IMR-90 (cell line): ENCODE measurements at regions not wholly inside any gene's neighbourhood (a gene's known extent, or its start where the extent isn't known, plus 50 kb on each side); places are given as distances from the start of the nearest gene placed in this dataset.

ENCODE experiments used
- ATAC-seq: fragments of 200-7000 bp; cut with Tn5 transposase; 2 replicates; pipeline ENCODE4 v1.9.1; 2020; ENCODE audit warnings: low read depth, mild to moderate bottlenecking, moderate library complexity
- BruUV-seq: library from RNA; stranded (reverse); fragments of 400-500 nt; replicated peaks from 2 replicates; lab custom pipeline; 2021; lab: Mats Ljungman, UMichigan
- CTCF ChIA-PET: fragments of 300-600 bp; formaldehyde crosslinking; extraction: SDS; loops from one replicate; lab custom pipeline; 2021; ENCODE audit warnings: antibody characterized with exemption; lab: Yijun Ruan, JAX
- POLR2A ChIA-PET: fragments of 300-600 bp; sonication (Branson Sonifier 250); formaldehyde crosslinking; loops from one replicate; lab custom pipeline; 2022; ENCODE audit warnings: antibody characterized with exemption; ENCODE audit not compliant: unreplicated experiment; lab: Charles Lee
- DNase-seq: peaks from one replicate; pipeline ENCODE4 v3.0.0; 2013
- H2AFZ ChIP-seq: replicated peaks from 2 replicates; pipeline ENCODE3; 2013; ENCODE audit warnings: low read length, mild to moderate bottlenecking; ENCODE audit not compliant: poor library complexity
- H2AK5ac ChIP-seq: 2 replicates; pipeline ENCODE4 v1.6.1; 2013; ENCODE audit warnings: low read depth, low read length, inconsistent platforms
- H2AK9ac ChIP-seq: replicated peaks from 2 replicates; pipeline ENCODE3; 2013; ENCODE audit warnings: mild to moderate bottlenecking, low read depth, low read length, moderate library complexity; ENCODE audit not compliant: poor library complexity
- H2BK120ac ChIP-seq: 2 replicates; pipeline ENCODE4 v1.6.1; 2013; ENCODE audit warnings: low read depth, low read length, inconsistent platforms
- H2BK15ac ChIP-seq: 3 replicates; pipeline ENCODE4 v1.6.1; 2013; ENCODE audit warnings: low read depth, low read length, inconsistent platforms
- H2BK20ac ChIP-seq: 2 replicates; pipeline ENCODE4 v1.6.1; 2013; ENCODE audit warnings: low read depth, mild to moderate bottlenecking, inconsistent platforms, low read length, moderate library complexity
- H2BK5ac ChIP-seq: 2 replicates; pipeline ENCODE4 v1.6.1; 2013; ENCODE audit warnings: mild to moderate bottlenecking, low read depth, low read length, inconsistent platforms; ENCODE audit not compliant: poor library complexity, severe bottlenecking
- H3K14ac ChIP-seq: replicated peaks from 2 replicates; pipeline ENCODE4 v1.6.1; 2013; ENCODE audit warnings: low read depth, low read length, inconsistent platforms
- H3K18ac ChIP-seq: 2 replicates; pipeline ENCODE4 v1.6.1; 2013; ENCODE audit warnings: low read depth, low read length, control low read depth
- H3K23ac ChIP-seq: 2 replicates; pipeline ENCODE4 v1.6.1; 2013; ENCODE audit warnings: low read depth, low read length, inconsistent platforms
- H3K27ac ChIP-seq: 2 replicates; pipeline ENCODE4 v1.5.1; 2013; ENCODE audit warnings: mild to moderate bottlenecking, control low read depth, low read length; ENCODE audit not compliant: insufficient read depth
- H3K27me3 ChIP-seq: 2 replicates; pipeline ENCODE4 v1.6.1; 2013; ENCODE audit warnings: low read length; ENCODE audit not compliant: control insufficient read depth, insufficient read depth
- H3K36me3 ChIP-seq: 2 replicates; pipeline ENCODE4 v1.6.1; 2013; ENCODE audit warnings: low read length, mixed read lengths; ENCODE audit not compliant: control insufficient read depth, insufficient read depth
- H3K4ac ChIP-seq: 2 replicates; pipeline ENCODE4 v1.6.1; 2013; ENCODE audit warnings: low read depth, low read length, inconsistent platforms
- H3K4me1 ChIP-seq: 2 replicates; pipeline ENCODE4 v1.6.1; 2013; ENCODE audit warnings: low read length, mixed read lengths; ENCODE audit not compliant: control insufficient read depth, insufficient read depth
- H3K4me2 ChIP-seq: 2 replicates; pipeline ENCODE4 v1.6.1; 2013; ENCODE audit warnings: low read depth, mild to moderate bottlenecking, control low read depth, low read length, moderate library complexity
- H3K4me3 ChIP-seq: 2 replicates; pipeline ENCODE4 v1.5.1; 2013; ENCODE audit warnings: low read depth, mild to moderate bottlenecking, control low read depth, low read length, moderate library complexity; ENCODE audit not compliant: insufficient read depth
- H3K56ac ChIP-seq: 2 replicates; pipeline ENCODE4 v1.6.1; 2013; ENCODE audit warnings: low read length, inconsistent platforms; ENCODE audit not compliant: insufficient read depth; ENCODE audit errors: extremely low read depth
- H3K79me1 ChIP-seq, 2 experiments: 2 replicates each; pipeline ENCODE4 v1.6.1; 2013; ENCODE audit warnings: low read length in 2 of 2, inconsistent platforms in 1 of 2, low read depth in 1 of 2
- H3K9ac ChIP-seq: 2 replicates; pipeline ENCODE4 v1.6.1; 2013; ENCODE audit warnings: low read depth, low read length, control low read depth
- H3K9me1 ChIP-seq: 2 replicates; pipeline ENCODE4 v1.6.1; 2013; ENCODE audit warnings: low read length, inconsistent platforms; ENCODE audit not compliant: insufficient read depth
- H3K9me3 ChIP-seq: 2 replicates; pipeline ENCODE4 v1.6.1; 2013; ENCODE audit warnings: low read length; ENCODE audit not compliant: control insufficient read depth, insufficient read depth
- H4K20me1 ChIP-seq: 2 replicates; pipeline ENCODE4 v1.6.1; 2013; ENCODE audit warnings: low read length, inconsistent platforms; ENCODE audit not compliant: insufficient read depth
- H4K5ac ChIP-seq: 2 replicates; pipeline ENCODE4 v1.6.1; 2013; ENCODE audit warnings: mild to moderate bottlenecking, low read depth, low read length, control low read depth
- H4K8ac ChIP-seq, 2 experiments: 2 replicates each; pipeline ENCODE4 v1.6.1; 2013; ENCODE audit warnings: low read depth in 2 of 2, low read length in 2 of 2, control low read depth in 1 of 2, inconsistent platforms in 1 of 2
- H4K91ac ChIP-seq: 2 replicates; pipeline ENCODE4 v1.6.1; 2013; ENCODE audit warnings: low read depth, low read length, inconsistent platforms; ENCODE audit not compliant: insufficient read depth
- MXI1 ChIP-seq: IDR thresholded peaks from 2 replicates; pipeline ENCODE4 v1.6.1; 2012; ENCODE audit warnings: low read depth, mild to moderate bottlenecking, low read length, moderate library complexity, borderline replicate concordance
- RFX5 ChIP-seq: IDR thresholded peaks from 2 replicates; pipeline ENCODE4 v1.8.0; 2012; ENCODE audit warnings: low read depth, mild to moderate bottlenecking, low read length, moderate library complexity
- SMC3 ChIP-seq: fragments of 150-350 bp; IDR thresholded peaks from 2 replicates; pipeline ENCODE4 v1.6.1; 2016; ENCODE audit warnings: low read depth, mild to moderate bottlenecking, antibody characterized with exemption, low read length, moderate library complexity
- USF2 ChIP-seq: fragments of 150-350 bp; IDR thresholded peaks from 2 replicates; pipeline ENCODE4 v1.6.1; 2017; ENCODE audit warnings: mild to moderate bottlenecking, antibody characterized with exemption, low read length, low read depth
- WGBS, 2 experiments: methylation state at CpG; one replicate each; pipeline versions ENCODE4 v1.1.5 to v1.1.7; 2013; ENCODE audit warnings: missing lambda C conversion rate in 2 of 2; ENCODE audit not compliant: insufficient read length in 1 of 2; ENCODE audit errors: extremely low coverage in 2 of 2; 5-methylcytosine and 5-hydroxymethylcytosine counted together
- dilution Hi-C: fragments of 300-500 bp; cut with HindIII; formaldehyde crosslinking; loops from one replicate; pipeline ENCODE4 v1.14.3; 2018; ENCODE audit warnings: low sequenced_read_pairs; ENCODE audit not compliant: unreplicated experiment
- in situ Hi-C: fragments of 300-500 bp; cut with MboI; formaldehyde crosslinking; loops from 3 replicates; pipeline ENCODE4 v1.14.3; 2019; ENCODE audit warnings: low sequenced_read_pairs, inconsistent platforms, mixed read lengths
- intact Hi-C: fragments of 100-400 bp; cut with micrococcal nuclease; formaldehyde crosslinking; loops from 2 replicates; pipeline ENCODE4 v1.10.0; 2022

- WGBS, 2 experiments: no CpG with 5 or more reads among the region's 2 CpGs
- H3K14ac ChIP-seq: no peak overlapping the region
- no peak overlapping the region for H4K5ac ChIP-seq
- ChIA-PET CTCF (no interaction called here), POLR2A (no interaction called here)
- H4K91ac ChIP-seq: no peak overlapping the region
- H2BK20ac ChIP-seq: no peak overlapping the region
- no peak overlapping the region for H3K27ac ChIP-seq
- H3K4me1 ChIP-seq: no peaks in the 10 kb centered on the region
- H2BK120ac ChIP-seq: no peak overlapping the region
- no peak overlapping the region for H2AK5ac ChIP-seq
- no peaks in the 10 kb centered on the region for H3K36me3 ChIP-seq
- H3K4me2 ChIP-seq: no peak overlapping the region
- BruUV-seq: no TSS peak
- H3K18ac ChIP-seq: no peak overlapping the region
- H2AK9ac ChIP-seq: no peak overlapping the region
- dilution Hi-C loops (no loop called here), in situ Hi-C loops (no loop called here), intact Hi-C loops (no loop called here)
- no peaks in the 10 kb centered on the region for H3K27me3 ChIP-seq
- TF ChIP-seq RFX5 (no peak), SMC3 (no peak), MXI1 (no peak), USF2 (no peak)
- H3K9me3 ChIP-seq: peaks cover 6% of the 10 kb centered on the region; the same call in 1 of the 2 replicates
- no peak overlapping the region for H3K9ac ChIP-seq
- H3K4ac ChIP-seq: no peak overlapping the region
- ATAC-seq: no peak
- no peak overlapping the region for H2BK15ac ChIP-seq
- no peak overlapping the region for H2BK5ac ChIP-seq
- no peaks in the 10 kb centered on the region for H3K79me1 ChIP-seq
- no peak overlapping the region for H2AFZ ChIP-seq
- no peaks in the 10 kb centered on the region for H3K9me1 ChIP-seq
- no peak overlapping the region for H3K23ac ChIP-seq
- no peak overlapping the region for H4K8ac ChIP-seq
- no peak for DNase-seq
- H4K20me1 ChIP-seq: no peaks in the 10 kb centered on the region
- H3K4me3 ChIP-seq: no peak overlapping the region
- H3K56ac ChIP-seq: no peak overlapping the region
Observed at GRCh38 chr14:40894846-40895245, 711.8 kb upstream of the LRFN5 start.
